GM12892 (cell line): ENCODE measurements at regions not wholly inside any gene's neighbourhood (a gene's known extent, or its start where the extent isn't known, plus 50 kb on each side); places are given as distances from the start of the nearest gene placed in this dataset.

ENCODE experiments used
- POLR2A ChIP-seq: IDR thresholded peaks from 2 replicates; pipeline ENCODE4 v1.6.1; 2011; ENCODE audit warnings: low read depth, low read length, control low read depth
- POLR2AphosphoS5 ChIP-seq: IDR thresholded peaks from 2 replicates; pipeline ENCODE4 v1.6.1; 2011; ENCODE audit warnings: low read depth, low read length, control low read depth

DNA sequence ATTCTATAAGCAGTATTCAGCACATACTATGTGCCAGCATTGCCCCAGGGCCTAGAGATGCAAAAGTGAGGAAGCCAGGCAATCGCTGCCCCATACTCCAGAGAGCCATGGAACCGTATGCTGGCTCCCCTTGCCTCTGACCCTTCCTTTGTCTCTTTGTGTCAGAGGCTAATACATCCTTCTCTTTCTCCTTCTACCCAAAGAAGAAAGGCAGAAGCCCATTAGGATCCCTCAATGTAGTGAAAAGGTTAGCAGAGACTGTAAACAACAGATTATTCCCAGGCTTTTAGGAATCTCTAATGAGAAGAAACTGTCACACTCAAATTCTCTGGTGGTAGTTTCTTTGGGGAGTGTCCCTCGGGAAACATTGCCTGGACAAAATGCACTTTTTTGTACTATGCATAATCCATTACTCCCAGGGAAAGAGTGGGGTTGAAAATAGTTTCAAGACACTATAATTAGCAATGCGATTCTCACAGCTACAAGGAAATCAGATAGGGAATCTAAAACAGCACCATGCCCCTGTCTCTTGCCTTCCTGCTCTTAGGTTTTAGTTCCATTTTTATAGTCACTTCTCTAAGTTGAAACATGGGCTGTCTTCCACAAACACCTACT lies 325.2 kb upstream of the CNR1 start:
- TF ChIP-seq POLR2A: no peak
- TF ChIP-seq POLR2AphosphoS5: no peak
